Ishikawa (cell line): ENCODE measurements at regions not wholly inside any gene's neighbourhood (a gene's known extent, or its start where the extent isn't known, plus 50 kb on each side); places are given as distances from the start of the nearest gene placed in this dataset.

Experiments used
- EP300 ChIP-seq: IDR thresholded peaks from 2 replicates; pipeline ENCODE4 v1.6.1; 2012; ENCODE audit warnings: borderline replicate concordance
- MAX ChIP-seq: IDR thresholded peaks from 2 replicates; pipeline ENCODE4 v1.6.1; 2012
- NFIC ChIP-seq: IDR thresholded peaks from 2 replicates; pipeline ENCODE4 v1.6.1; 2012
- RAD21 ChIP-seq: IDR thresholded peaks from 2 replicates; pipeline ENCODE4 v1.6.1; 2012; ENCODE audit warnings: low read depth
- TEAD4 ChIP-seq: IDR thresholded peaks from 2 replicates; pipeline ENCODE4 v1.6.1; 2012
- YY1 ChIP-seq: IDR thresholded peaks from 2 replicates; pipeline ENCODE4 v1.6.1; 2012; ENCODE audit warnings: low read depth
- ZBTB7A ChIP-seq: IDR thresholded peaks from 2 replicates; pipeline ENCODE4 v1.6.1; 2012; ENCODE audit warnings: low read depth
- TF ChIP-seq, protein P1 (sequence below): IDR thresholded peaks from 2 replicates; pipeline ENCODE4 v1.6.1; 2012; ENCODE audit warnings: low read depth, mild to moderate bottlenecking
- TF ChIP-seq, protein P2 (sequence below): IDR thresholded peaks from 2 replicates; pipeline ENCODE4 v1.6.1; 2012

DNA sequence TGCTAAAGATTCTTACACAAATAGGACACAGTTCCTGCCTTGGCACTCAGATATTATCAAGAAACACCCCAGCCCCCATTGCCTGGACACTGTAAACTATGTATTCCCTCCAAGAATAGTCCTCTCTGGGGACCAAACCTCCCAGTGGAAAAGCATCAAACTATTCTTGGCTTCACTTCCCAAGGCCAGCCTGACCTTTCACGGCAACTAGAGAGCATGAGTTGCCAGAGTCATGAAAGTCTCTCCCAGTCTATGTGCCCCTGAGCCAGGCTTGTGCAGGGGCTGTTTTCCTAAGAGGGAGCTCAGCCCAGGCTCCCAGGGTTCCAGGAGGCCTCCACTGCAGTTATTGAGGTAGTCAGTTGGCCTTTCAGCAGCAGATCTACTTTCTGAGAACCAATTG lies 251.9 kb upstream of the TGFBR2 start:
- TF ChIP-seq MAX (0 out of 2 replicates have a peak, but pooled peaks have one; percentile 12), TEAD4 (no peak), ZBTB7A (no peak), YY1 (no peak), EP300 (no peak), RAD21 (no peak), NFIC (no peak)
- TF ChIP-seq, protein P1, sequence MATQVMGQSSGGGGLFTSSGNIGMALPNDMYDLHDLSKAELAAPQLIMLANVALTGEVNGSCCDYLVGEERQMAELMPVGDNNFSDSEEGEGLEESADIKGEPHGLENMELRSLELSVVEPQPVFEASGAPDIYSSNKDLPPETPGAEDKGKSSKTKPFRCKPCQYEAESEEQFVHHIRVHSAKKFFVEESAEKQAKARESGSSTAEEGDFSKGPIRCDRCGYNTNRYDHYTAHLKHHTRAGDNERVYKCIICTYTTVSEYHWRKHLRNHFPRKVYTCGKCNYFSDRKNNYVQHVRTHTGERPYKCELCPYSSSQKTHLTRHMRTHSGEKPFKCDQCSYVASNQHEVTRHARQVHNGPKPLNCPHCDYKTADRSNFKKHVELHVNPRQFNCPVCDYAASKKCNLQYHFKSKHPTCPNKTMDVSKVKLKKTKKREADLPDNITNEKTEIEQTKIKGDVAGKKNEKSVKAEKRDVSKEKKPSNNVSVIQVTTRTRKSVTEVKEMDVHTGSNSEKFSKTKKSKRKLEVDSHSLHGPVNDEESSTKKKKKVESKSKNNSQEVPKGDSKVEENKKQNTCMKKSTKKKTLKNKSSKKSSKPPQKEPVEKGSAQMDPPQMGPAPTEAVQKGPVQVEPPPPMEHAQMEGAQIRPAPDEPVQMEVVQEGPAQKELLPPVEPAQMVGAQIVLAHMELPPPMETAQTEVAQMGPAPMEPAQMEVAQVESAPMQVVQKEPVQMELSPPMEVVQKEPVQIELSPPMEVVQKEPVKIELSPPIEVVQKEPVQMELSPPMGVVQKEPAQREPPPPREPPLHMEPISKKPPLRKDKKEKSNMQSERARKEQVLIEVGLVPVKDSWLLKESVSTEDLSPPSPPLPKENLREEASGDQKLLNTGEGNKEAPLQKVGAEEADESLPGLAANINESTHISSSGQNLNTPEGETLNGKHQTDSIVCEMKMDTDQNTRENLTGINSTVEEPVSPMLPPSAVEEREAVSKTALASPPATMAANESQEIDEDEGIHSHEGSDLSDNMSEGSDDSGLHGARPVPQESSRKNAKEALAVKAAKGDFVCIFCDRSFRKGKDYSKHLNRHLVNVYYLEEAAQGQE, result no peak
- TF ChIP-seq, protein P2, sequence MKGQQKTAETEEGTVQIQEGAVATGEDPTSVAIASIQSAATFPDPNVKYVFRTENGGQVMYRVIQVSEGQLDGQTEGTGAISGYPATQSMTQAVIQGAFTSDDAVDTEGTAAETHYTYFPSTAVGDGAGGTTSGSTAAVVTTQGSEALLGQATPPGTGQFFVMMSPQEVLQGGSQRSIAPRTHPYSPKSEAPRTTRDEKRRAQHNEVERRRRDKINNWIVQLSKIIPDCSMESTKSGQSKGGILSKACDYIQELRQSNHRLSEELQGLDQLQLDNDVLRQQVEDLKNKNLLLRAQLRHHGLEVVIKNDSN, result no peak
